HG03457 (cell line): ENCODE measurements at regions not wholly inside any gene's neighbourhood (a gene's known extent, or its start where the extent isn't known, plus 50 kb on each side); places are given as distances from the start of the nearest gene placed in this dataset.
"Not testable (repeated sequence)": the region's sequence is repeated elsewhere in the genome, so short reads cannot be mapped to it uniquely, and the experiment has no call there.

ENCODE experiments used
- ATAC-seq: cut with Tn5 transposase; IDR thresholded peaks from one replicate; pipeline ENCODE4 v1.9.1; 2021; ENCODE audit warnings: moderate number of reproducible peaks; ENCODE audit not compliant: unreplicated experiment

DNA sequence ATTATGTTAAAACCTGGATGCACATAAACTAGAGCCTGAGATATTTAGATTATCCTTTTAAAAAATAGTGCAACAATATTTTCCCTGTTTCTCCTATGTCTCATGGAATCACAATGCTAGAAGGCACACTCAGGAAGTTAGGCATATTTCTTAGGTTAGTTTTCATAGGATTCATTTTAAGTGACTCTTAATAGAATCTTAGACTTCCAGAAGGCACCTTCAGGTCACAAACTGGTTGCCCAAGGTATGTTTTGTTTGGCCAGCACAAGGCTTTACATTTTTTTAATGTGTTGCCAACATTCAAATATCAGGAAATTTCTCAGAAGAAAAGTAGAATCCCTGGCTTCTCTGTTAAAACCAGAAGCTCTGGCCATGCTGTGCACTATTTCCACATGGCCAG, 129.3 kb downstream of the LNPK start:
- ATAC-seq, result no peak

DNA sequence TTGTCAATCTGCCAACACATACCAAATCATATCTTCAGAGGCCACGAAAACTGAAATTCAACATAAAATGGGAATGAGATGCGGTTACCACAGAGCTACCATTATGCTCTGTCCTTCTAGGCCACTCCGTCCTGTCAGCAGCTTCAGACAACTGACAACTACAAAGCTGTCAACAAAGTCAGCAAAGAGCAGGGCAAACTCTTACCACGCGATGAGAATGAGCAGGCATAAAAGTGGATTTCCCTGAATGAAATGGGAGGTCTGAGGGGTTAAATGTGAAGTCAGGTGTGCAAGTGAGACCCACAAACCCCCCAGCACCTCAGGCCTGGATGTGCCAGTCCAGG, 130.1 kb downstream of the LNPK start:
- no peak for ATAC-seq

DNA sequence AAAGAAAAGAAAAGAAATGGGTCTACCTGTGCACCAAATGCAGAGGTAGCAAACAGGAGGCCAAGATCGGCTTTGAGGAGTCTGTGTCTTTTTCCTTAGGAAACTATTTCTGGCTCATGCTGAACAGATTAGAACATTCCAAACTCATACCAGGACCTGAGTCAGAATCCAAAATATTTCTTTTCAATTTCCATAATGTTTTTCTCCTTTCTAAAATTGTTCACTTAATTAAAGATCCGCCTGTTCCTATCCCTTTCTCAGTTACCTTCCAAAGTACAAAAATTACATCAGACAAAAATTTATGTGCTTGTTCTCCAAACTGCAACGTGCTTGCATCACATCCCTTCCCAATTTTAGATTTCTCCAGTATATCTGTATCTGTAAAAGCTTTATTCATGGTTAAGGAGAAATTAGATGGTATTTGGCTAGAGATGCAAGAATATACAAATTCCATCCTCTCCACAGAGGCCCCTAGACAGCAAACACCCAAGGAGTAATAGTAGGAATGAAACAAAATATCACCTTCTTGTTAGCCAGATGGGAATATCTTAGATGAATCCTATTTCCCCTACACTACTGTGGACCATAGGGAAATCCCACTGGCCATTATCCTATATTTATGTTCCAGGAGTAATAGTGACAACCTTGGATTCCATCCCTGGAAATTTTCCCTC, 130.6 kb downstream of the LNPK start:
- no peak for ATAC-seq

GRCh38 chr2:175865716-175866115, 136.4 kb downstream of the LNPK start:
- ATAC-seq, result no peak

GRCh38 chr2:175864137-175864850, 137.8 kb downstream of the LNPK start:
- no peak for ATAC-seq

- ATAC-seq, result no peak
Measured at GRCh38 chr2:175861958-175862357, 140.1 kb downstream of the LNPK start.

GRCh38 chr2:175855794-175856453, 146.1 kb downstream of the LNPK start:
- no peak for ATAC-seq

GRCh38 chr2:175855236-175855635, 146.8 kb downstream of the LNPK start:
- ATAC-seq, result no peak

DNA sequence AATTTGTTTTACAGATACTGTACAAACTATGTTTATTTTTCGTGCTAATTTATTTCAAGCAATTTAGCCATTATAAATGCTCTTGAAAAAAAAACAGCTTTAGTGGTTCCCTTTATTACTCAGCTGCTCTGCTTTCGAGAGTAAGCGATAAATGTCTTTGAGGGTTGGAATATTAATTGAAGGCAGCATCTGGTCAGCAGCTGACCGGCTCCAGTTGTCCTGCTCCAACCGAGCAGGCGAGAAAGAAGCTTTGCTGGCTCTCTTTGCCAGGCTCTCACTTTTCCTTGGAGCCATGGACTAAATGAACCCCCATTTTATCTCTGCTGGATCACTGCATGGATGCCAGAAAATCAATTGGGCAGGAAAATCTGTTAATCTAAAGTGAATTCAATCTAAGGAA, 147.4 kb downstream of the LNPK start:
- ATAC-seq, result no peak

- no peak for ATAC-seq
Measured at GRCh38 chr2:175854129-175854528, 147.9 kb downstream of the LNPK start.

- no peak for ATAC-seq
Measured at GRCh38 chr2:175853616-175853890, 148.5 kb downstream of the LNPK start.

GRCh38 chr2:175852879-175853615, 149.0 kb downstream of the LNPK start:
- ATAC-seq, result no peak

DNA sequence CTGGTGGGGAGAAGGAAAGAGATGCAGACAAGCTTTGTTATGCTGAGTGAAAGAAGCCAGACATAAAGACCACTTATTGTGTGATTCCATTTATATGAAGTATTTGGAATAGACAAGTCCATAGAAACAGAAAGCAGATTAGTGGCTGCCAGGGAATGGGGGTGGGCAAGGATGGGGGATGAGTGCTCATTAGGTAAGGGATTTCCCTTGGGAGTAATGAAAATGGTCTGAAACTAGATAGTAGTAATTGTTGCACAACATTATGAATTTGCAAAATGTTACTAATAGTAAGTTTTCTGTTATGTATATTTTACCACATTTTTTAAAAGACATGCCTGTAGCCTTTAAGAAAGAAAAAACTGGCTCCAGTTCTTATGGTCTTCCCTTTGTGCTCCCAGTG, 154.9 kb downstream of the LNPK start:
- no peak for ATAC-seq

GRCh38 chr2:175844169-175844568, 157.9 kb downstream of the LNPK start:
- ATAC-seq, result no peak

- ATAC-seq, result no peak
Measured at GRCh38 chr2:175843625-175844024, 158.4 kb downstream of the LNPK start.

- no peak for ATAC-seq
Measured at GRCh38 chr2:175842996-175843395, 159.1 kb downstream of the LNPK start.

- ATAC-seq, result not testable (repeated sequence)
Measured at GRCh38 chr2:175840765-175841164, 161.3 kb downstream of the LNPK start.

- no peak for ATAC-seq
Measured at GRCh38 chr2:175840256-175840655, 161.8 kb downstream of the LNPK start.

DNA sequence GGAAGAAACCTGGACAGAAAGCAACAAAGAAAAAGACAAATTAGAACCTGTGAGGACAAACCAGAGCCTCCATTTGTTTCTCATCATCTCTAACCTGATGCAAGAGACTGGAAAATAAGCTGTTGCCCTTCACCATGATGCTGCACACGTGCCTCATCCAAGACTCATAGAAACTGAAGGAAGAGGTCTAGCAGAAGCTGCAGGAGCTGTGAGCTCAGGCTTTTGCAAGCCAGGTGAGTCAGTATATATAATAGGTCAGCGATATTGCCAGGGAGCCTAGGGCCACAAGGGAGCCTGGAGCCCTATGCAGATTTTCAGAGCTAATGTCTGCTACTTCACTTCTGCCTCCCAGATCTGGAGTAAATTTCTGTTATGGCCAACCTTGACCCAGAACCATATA, 163.1 kb downstream of the LNPK start:
- no peak for ATAC-seq

GRCh38 chr2:175837046-175837445, 165.0 kb downstream of the LNPK start:
- ATAC-seq, result no peak

GRCh38 chr2:175836361-175836760, 165.7 kb downstream of the LNPK start:
- no peak for ATAC-seq

DNA sequence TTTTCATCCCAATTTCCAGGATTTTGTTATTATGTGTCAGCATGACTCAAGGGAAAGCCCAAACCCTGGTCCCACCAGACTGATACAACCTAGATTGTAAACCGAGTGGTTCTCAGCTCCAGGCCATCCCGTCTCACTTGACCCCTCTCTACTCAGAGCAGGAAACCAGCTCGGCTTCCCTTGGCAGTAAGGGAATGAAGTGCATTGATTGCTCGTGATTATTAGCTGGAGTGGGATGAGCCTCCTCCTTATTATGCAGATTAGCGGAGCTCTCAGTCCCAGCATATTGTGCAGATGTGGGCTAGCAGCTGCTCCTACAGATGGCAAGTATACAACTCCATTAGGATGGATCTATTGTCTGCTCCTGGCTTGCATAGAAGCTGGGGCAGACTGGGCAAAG, 167.6 kb downstream of the LNPK start:
- ATAC-seq, result no peak
